Liver (tissue), 3 donors: ENCODE measurements at regions not wholly inside any gene's neighbourhood (a gene's known extent, or its start where the extent isn't known, plus 50 kb on each side); places are given as distances from the start of the nearest gene placed in this dataset.

ENCODE experiments used
- ATF3 ChIP-seq: IDR thresholded peaks from 2 replicates; pipeline ENCODE4 v1.6.1; 2016; ENCODE audit warnings: antibody characterized with exemption
- CTCF ChIP-seq: fragments of 150-350 bp; IDR thresholded peaks from 2 replicates; pipeline ENCODE4 v1.5.1; 2017; ENCODE audit warnings: improper control_type of control experiment, low read depth, low read length; ENCODE audit not compliant: missing input control
- GABPA ChIP-seq, 2 donors: IDR thresholded peaks in 1 of 2; conservative IDR thresholded peaks in 1 of 2; 2 replicates each; pipeline ENCODE4 v1.6.1; 2016; ENCODE audit warnings: antibody characterized with exemption in 2 of 2, mild to moderate bottlenecking in 1 of 2, moderate library complexity in 1 of 2
- HNF4G ChIP-seq: IDR thresholded peaks from 2 replicates; pipeline ENCODE4 v1.6.1; 2016; ENCODE audit warnings: antibody characterized with exemption
- JUND ChIP-seq, 2 donors: IDR thresholded peaks; 2 replicates each; pipeline ENCODE4 v1.6.1; 2016; ENCODE audit warnings: antibody characterized with exemption in 2 of 2
- MAX ChIP-seq: IDR thresholded peaks from 2 replicates; pipeline ENCODE4 v1.6.1; 2016; ENCODE audit warnings: antibody characterized with exemption
- REST ChIP-seq: IDR thresholded peaks from 2 replicates; pipeline ENCODE4 v1.6.1; 2016; ENCODE audit warnings: antibody characterized with exemption, mild to moderate bottlenecking
- RXRA ChIP-seq, 2 donors: IDR thresholded peaks; 2 replicates each; pipeline ENCODE4 v1.6.1; 2017 to 2018; ENCODE audit warnings: antibody characterized with exemption in 2 of 2, mild to moderate bottlenecking in 1 of 2
- TAF1 ChIP-seq: conservative IDR thresholded peaks from 2 replicates; pipeline ENCODE4 v1.6.1; 2016; ENCODE audit warnings: antibody characterized with exemption, mild to moderate bottlenecking
- YY1 ChIP-seq: IDR thresholded peaks from 2 replicates; pipeline ENCODE4 v1.6.1; 2016; ENCODE audit warnings: antibody characterized with exemption, mild to moderate bottlenecking
- ZBTB33 ChIP-seq: IDR thresholded peaks from 2 replicates; pipeline ENCODE4 v1.6.1; 2016; ENCODE audit warnings: antibody characterized with exemption
- donor health status: healthy.
- donor health status: healthy.

GRCh38 chr12:87348071-87348470 is 681.1 kb downstream of the C12orf50 start:
- no peak for TF ChIP-seq MAX
- no peak for TF ChIP-seq CTCF
- no peak for TF ChIP-seq JUND (IDR thresholded peaks at IDR 0.05)
- no peak for TF ChIP-seq YY1
- TF ChIP-seq ZBTB33 = no peak
- TF ChIP-seq GABPA (IDR thresholded peaks at IDR 0.05 in 1 of 2, conservative IDR thresholded peaks at IDR 0.05 in 1 of 2) = no peak
- TF ChIP-seq REST = no peak
- TF ChIP-seq ATF3 = no peak
- no peak for TF ChIP-seq TAF1
- TF ChIP-seq RXRA (IDR thresholded peaks at IDR 0.05) = no peak
- TF ChIP-seq HNF4G = no peak
